OCI-LY7 (cell line): ENCODE measurements at regions not wholly inside any gene's neighbourhood (a gene's known extent, or its start where the extent isn't known, plus 50 kb on each side); places are given as distances from the start of the nearest gene placed in this dataset.

ENCODE experiments used
- BruUV-seq: library from RNA; stranded (reverse); fragments of 400-500 nt; replicated peaks from 2 replicates; lab custom pipeline; 2021; lab: Mats Ljungman, UMichigan
- CTCF ChIA-PET: fragments of 300-600 bp; sonication (Branson Sonifier 250); formaldehyde crosslinking; loops from one replicate; lab custom pipeline; 2022; ENCODE audit warnings: antibody characterized with exemption; ENCODE audit not compliant: unreplicated experiment; lab: Charles Lee
- POLR2A ChIA-PET: fragments of 300-600 bp; sonication (Branson Sonifier 250); formaldehyde crosslinking; loops from one replicate; lab custom pipeline; 2022; ENCODE audit warnings: antibody characterized with exemption; lab: Charles Lee
- DNase-seq: peaks from one replicate; pipeline ENCODE4 v3.0.0-alpha.2; 2015; ENCODE audit warnings: low spot score
- H2AFZ ChIP-seq: fragments of 200-600 bp; sonication (generic), shearing (Covaris generic); 2 replicates; pipeline ENCODE4 v1.6.1; 2014; ENCODE audit warnings: mild to moderate bottlenecking, antibody characterized with exemption, low read length, moderate library complexity
- H3K27ac ChIP-seq: fragments of 200-600 bp; sonication (generic); 2 replicates; pipeline ENCODE4 v1.5.1; 2014; ENCODE audit warnings: mixed run types, low read depth, mild to moderate bottlenecking, moderate library complexity, low read length, inconsistent platforms; ENCODE audit not compliant: poor library complexity, severe bottlenecking
- H3K36me3 ChIP-seq: fragments of 200-600 bp; sonication (generic); 2 replicates; pipeline ENCODE4 v1.6.1; 2014; ENCODE audit warnings: mild to moderate bottlenecking, antibody characterized with exemption, low read length, moderate library complexity, mixed read lengths; ENCODE audit not compliant: insufficient read depth
- H3K4me1 ChIP-seq: fragments of 200-600 bp; sonication (generic); 2 replicates; pipeline ENCODE4 v1.5.1; 2014; ENCODE audit warnings: mild to moderate bottlenecking, low read length; ENCODE audit not compliant: insufficient read depth, poor library complexity, severe bottlenecking
- H3K4me2 ChIP-seq: fragments of 200-600 bp; sonication (generic); 2 replicates; pipeline ENCODE4 v1.6.1; 2014; ENCODE audit warnings: mild to moderate bottlenecking, low read length
- H3K4me3 ChIP-seq: fragments of 200-600 bp; sonication (generic); 2 replicates; pipeline ENCODE4 v1.5.1; 2014; ENCODE audit warnings: mild to moderate bottlenecking, low read depth, low read length; ENCODE audit not compliant: poor library complexity, severe bottlenecking
- H3K79me2 ChIP-seq: fragments of 200-600 bp; sonication (generic); 2 replicates; pipeline ENCODE4 v1.6.1; 2016; ENCODE audit warnings: low read depth, mild to moderate bottlenecking, low read length, moderate library complexity, mixed read lengths; ENCODE audit not compliant: insufficient read depth
- H3K9me2 ChIP-seq: fragments of 200-600 bp; sonication (generic); 2 replicates; pipeline ENCODE4 v1.6.1; 2016; ENCODE audit warnings: mild to moderate bottlenecking, low read length, mixed read lengths; ENCODE audit not compliant: insufficient read depth
- H3K9me3 ChIP-seq: fragments of 200-600 bp; sonication (generic); 2 replicates; pipeline ENCODE4 v1.6.1; 2014; ENCODE audit warnings: mild to moderate bottlenecking, mixed run types, low read length, mixed read lengths
- H4K20me1 ChIP-seq: fragments of 200-600 bp; sonication (generic); 2 replicates; pipeline ENCODE4 v1.6.1; 2014; ENCODE audit warnings: mild to moderate bottlenecking, antibody characterized with exemption, low read length, moderate library complexity, mixed read lengths; ENCODE audit not compliant: insufficient read depth
- EZH2phosphoT487 ChIP-seq: fragments of 200-600 bp; sonication (generic); IDR thresholded peaks from 2 replicates; pipeline ENCODE4 v1.6.1; 2018; ENCODE audit warnings: low read depth, borderline replicate concordance, mild to moderate bottlenecking, mixed run types, antibody characterized with exemption, low read length, moderate library complexity, mixed read lengths
- intact Hi-C: fragments of 100-400 bp; cut with micrococcal nuclease; formaldehyde crosslinking; loops from one replicate; pipeline ENCODE4 v1.10.0; 2022; ENCODE audit not compliant: unreplicated experiment
- TF ChIP-seq, protein P1 (sequence below): fragments of 200-600 bp; sonication (generic); conservative IDR thresholded peaks from 2 replicates; pipeline ENCODE4 v1.5.1; 2014; ENCODE audit warnings: mild to moderate bottlenecking, antibody characterized with exemption, low read length, moderate library complexity, mixed read lengths

DNA sequence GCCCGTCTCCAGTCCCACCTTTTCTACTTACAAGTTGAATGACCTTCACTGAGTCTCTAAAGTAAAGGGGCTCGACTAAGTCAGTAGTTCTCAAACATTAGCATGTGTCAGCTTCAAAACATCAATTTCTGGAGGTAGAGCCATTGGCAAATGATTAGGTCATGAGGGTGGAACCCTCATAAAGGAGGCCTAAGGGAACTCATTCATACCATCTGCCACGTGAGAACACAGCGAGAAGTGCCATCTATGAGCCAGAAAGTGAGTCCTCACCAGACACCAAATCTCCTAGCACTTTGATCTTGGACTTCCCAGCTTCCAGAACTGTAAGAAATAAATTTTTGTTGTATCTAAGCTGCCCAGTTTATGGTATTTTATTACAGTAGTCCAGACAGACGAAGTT lies 129.8 kb downstream of the MEX3B start:
- Histone ChIP-seq H3K4me2 (no peak overlapping the region), H3K79me2 (no peaks in the 10 kb centered on the region), H3K36me3 (no peaks in the 10 kb centered on the region), H2AFZ (no peak overlapping the region), H4K20me1 (no peaks in the 10 kb centered on the region), H3K9me3 (peaks cover 17% of the 10 kb centered on the region), H3K9me2 (no peaks in the 10 kb centered on the region), H3K27ac (no peak overlapping the region), H3K4me3 (no peak overlapping the region), H3K4me1 (no peaks in the 10 kb centered on the region)
- intact Hi-C loops: no loop called here
- CTCF ChIA-PET: no interaction called here
- BruUV-seq: no TSS peak
- TF ChIP-seq, protein P1, sequence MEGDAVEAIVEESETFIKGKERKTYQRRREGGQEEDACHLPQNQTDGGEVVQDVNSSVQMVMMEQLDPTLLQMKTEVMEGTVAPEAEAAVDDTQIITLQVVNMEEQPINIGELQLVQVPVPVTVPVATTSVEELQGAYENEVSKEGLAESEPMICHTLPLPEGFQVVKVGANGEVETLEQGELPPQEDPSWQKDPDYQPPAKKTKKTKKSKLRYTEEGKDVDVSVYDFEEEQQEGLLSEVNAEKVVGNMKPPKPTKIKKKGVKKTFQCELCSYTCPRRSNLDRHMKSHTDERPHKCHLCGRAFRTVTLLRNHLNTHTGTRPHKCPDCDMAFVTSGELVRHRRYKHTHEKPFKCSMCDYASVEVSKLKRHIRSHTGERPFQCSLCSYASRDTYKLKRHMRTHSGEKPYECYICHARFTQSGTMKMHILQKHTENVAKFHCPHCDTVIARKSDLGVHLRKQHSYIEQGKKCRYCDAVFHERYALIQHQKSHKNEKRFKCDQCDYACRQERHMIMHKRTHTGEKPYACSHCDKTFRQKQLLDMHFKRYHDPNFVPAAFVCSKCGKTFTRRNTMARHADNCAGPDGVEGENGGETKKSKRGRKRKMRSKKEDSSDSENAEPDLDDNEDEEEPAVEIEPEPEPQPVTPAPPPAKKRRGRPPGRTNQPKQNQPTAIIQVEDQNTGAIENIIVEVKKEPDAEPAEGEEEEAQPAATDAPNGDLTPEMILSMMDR: no peak
- TF ChIP-seq EZH2phosphoT487: no peak
- no peak for DNase-seq
- POLR2A ChIA-PET: no interaction called here

DNA sequence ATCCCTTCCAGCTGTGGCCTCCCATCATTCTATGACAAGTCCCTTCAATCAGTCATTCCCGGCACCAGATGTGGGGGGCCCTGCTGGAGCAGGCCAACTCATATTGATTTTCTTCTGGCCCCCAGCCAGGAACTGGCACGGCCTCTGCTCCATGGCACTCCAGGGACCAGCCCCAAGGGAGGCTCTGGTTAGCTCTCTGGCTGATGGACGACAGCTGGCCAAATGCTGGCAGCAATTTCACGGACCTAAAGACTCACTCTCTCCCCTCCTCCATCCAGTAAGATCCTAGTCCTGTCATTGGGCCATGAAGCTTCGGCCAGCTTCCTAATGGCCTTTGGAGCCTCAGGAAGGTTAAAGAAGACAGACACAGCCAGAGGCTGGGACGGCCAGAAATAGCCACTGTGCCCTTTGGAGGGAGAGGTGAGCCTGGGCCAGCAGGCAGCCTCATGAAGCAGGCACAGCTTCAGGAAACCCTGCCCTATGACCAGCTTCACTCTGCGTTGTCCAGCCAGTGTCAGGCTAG lies 131.0 kb downstream of the MEX3B start:
- H3K9me2 ChIP-seq: no peaks in the 10 kb centered on the region
- BruUV-seq: no TSS peak
- H3K79me2 ChIP-seq: no peaks in the 10 kb centered on the region
- intact Hi-C loops: no loop called here
- TF ChIP-seq, protein P1: no peak
- no peak for TF ChIP-seq EZH2phosphoT487
- DNase-seq: no peak
- peaks cover 11% of the 10 kb centered on the region for H3K9me3 ChIP-seq
- no peak overlapping the region for H3K4me3 ChIP-seq
- ChIA-PET CTCF (no interaction called here), POLR2A (no interaction called here)
- no peak overlapping the region for H2AFZ ChIP-seq
- H3K36me3 ChIP-seq: no peaks in the 10 kb centered on the region
- H3K4me2 ChIP-seq: no peak overlapping the region
- peaks cover under 1% of the 10 kb centered on the region for H3K4me1 ChIP-seq
- H4K20me1 ChIP-seq: no peaks in the 10 kb centered on the region
- H3K27ac ChIP-seq: no peak overlapping the region

GRCh38 chr15:81914333-81914732 lies 131.5 kb downstream of the MEX3B start:
- Histone ChIP-seq H3K36me3 (no peaks in the 10 kb centered on the region), H3K9me3 (peaks cover 11% of the 10 kb centered on the region), H3K79me2 (no peaks in the 10 kb centered on the region), H3K4me2 (no peak overlapping the region), H3K27ac (no peak overlapping the region), H2AFZ (no peak overlapping the region), H3K9me2 (no peaks in the 10 kb centered on the region), H4K20me1 (no peaks in the 10 kb centered on the region), H3K4me1 (peaks cover 5% of the 10 kb centered on the region), H3K4me3 (no peak overlapping the region)
- ChIA-PET CTCF (no interaction called here), POLR2A (interaction anchor here (0.6 kb wide), 1 partner anchor 223 kb away, joined by 4 read pairs; no protein-coding TSS in a partner anchor)
- TF ChIP-seq EZH2phosphoT487: no peak
- TF ChIP-seq, protein P1: no peak
- no peak for DNase-seq
- no TSS peak for BruUV-seq
- intact Hi-C loops: no loop called here
